ENCODE measurements at regions not wholly inside any gene's neighbourhood (a gene's known extent, or its start where the extent isn't known, plus 50 kb on each side); places are given as distances from the start of the nearest gene placed in this dataset.
"Not testable (repeated sequence)": the region's sequence is repeated elsewhere in the genome, so short reads cannot be mapped to it uniquely, and the experiment has no call there.

- ATAC-seq (no peak), DNase-seq (no peak)
Measured at GRCh38 chr4:37771771-37772170, 54.7 kb upstream of the PGM2 start.

- DNase-seq (no peak), ATAC-seq (no peak)
Measured at GRCh38 chr4:37770016-37770415, 56.5 kb upstream of the PGM2 start.

- DNase-seq: no peak
- ATAC-seq: no peak
Measured at GRCh38 chr4:37769391-37769989, 57.0 kb upstream of the PGM2 start.

- DNase-seq (no peak), ATAC-seq (no peak)
Measured at GRCh38 chr4:37767546-37767945, 58.9 kb upstream of the PGM2 start.

- DNase-seq: no peak
- no peak for ATAC-seq
Measured at GRCh38 chr4:37767019-37767418, 59.5 kb upstream of the PGM2 start.

- no peak for DNase-seq
Measured at GRCh38 chr4:37765741-37766140, 60.7 kb upstream of the PGM2 start.

GRCh38 chr4:37763831-37764230 is 62.7 kb upstream of the PGM2 start:
- no peak for DNase-seq
- no peak for ATAC-seq

More at GRCh38 chr4:37765741-37766140, 60.7 kb upstream of the PGM2 start:
- peak; percentile 57 for ATAC-seq

GRCh38 chr4:37762991-37763368 is 63.5 kb upstream of the PGM2 start:
- DNase-seq: no peak
- ATAC-seq: no peak

GRCh38 chr4:37762294-37762990 is 64.0 kb upstream of the PGM2 start:
- DNase-seq: no peak
- no peak for ATAC-seq

- DNase-seq: no peak
- no peak for ATAC-seq
Measured at GRCh38 chr4:37760840-37761239, 65.6 kb upstream of the PGM2 start.

GRCh38 chr4:37759833-37760232 is 66.7 kb upstream of the PGM2 start:
- no peak for ATAC-seq
- DNase-seq: no peak

- ATAC-seq (no peak), DNase-seq (no peak)
Measured at GRCh38 chr4:37758226-37758625, 68.3 kb upstream of the PGM2 start.

- no peak for DNase-seq
- no peak for ATAC-seq
Measured at GRCh38 chr4:37757761-37758160, 68.7 kb upstream of the PGM2 start.

- no peak for DNase-seq
Measured at GRCh38 chr4:37757121-37757520, 69.4 kb upstream of the PGM2 start.

GRCh38 chr4:37754410-37755185 is 68.4 kb upstream of the RELL1 start:
- ATAC-seq (no peak), DNase-seq (no peak)

More at GRCh38 chr4:37757121-37757520, 69.4 kb upstream of the PGM2 start:
- ATAC-seq: no peak

- DNase-seq: no peak
- ATAC-seq: no peak
Measured at GRCh38 chr4:37749398-37749988, 63.3 kb upstream of the RELL1 start.

GRCh38 chr4:37748485-37748884 is 62.3 kb upstream of the RELL1 start:
- DNase-seq (no peak), ATAC-seq (no peak)

GRCh38 chr4:37747772-37748330 is 61.7 kb upstream of the RELL1 start:
- DNase-seq (no peak), ATAC-seq (no peak)

GRCh38 chr4:37746852-37747251 is 60.7 kb upstream of the RELL1 start:
- not testable (repeated sequence) for DNase-seq
- peak; percentile 63 for ATAC-seq

- DNase-seq (no peak), ATAC-seq (no peak)
Measured at GRCh38 chr4:37745946-37746345, 59.8 kb upstream of the RELL1 start.

- no peak for DNase-seq
- ATAC-seq: no peak
Measured at GRCh38 chr4:37742149-37742548, 56.0 kb upstream of the RELL1 start.

GRCh38 chr4:37741564-37741963 is 55.4 kb upstream of the RELL1 start:
- DNase-seq (no peak), ATAC-seq (no peak)

GRCh38 chr4:37740546-37740945 is 54.4 kb upstream of the RELL1 start:
- DNase-seq (no peak), ATAC-seq (no peak)
